Activated naive CD8-positive, alpha-beta T cell (primary cell): ENCODE measurements at regions not wholly inside any gene's neighbourhood (a gene's known extent, or its start where the extent isn't known, plus 50 kb on each side); places are given as distances from the start of the nearest gene placed in this dataset.
"Not testable (repeated sequence)": the region's sequence is repeated elsewhere in the genome, so short reads cannot be mapped to it uniquely, and the experiment has no call there.

Experiments used
- H3K27ac Mint-ChIP-seq: one replicate; pipeline ENCODE4 v1.8.0; 2021; ENCODE audit warnings: mixed read lengths
- H3K27me3 Mint-ChIP-seq: one replicate; pipeline ENCODE4 v1.8.0; 2021; ENCODE audit warnings: mixed read lengths
- H3K36me3 Mint-ChIP-seq: one replicate; pipeline ENCODE4 v1.8.0; 2021; ENCODE audit warnings: mixed read lengths
- H3K4me1 Mint-ChIP-seq: one replicate; pipeline ENCODE4 v1.8.0; 2021; ENCODE audit warnings: low read depth, mixed read lengths
- H3K4me3 Mint-ChIP-seq: one replicate; pipeline ENCODE4 v1.8.0; 2021; ENCODE audit warnings: mild to moderate bottlenecking, mixed read lengths
- H3K9me3 Mint-ChIP-seq: one replicate; pipeline ENCODE4 v1.8.0; 2021; ENCODE audit warnings: low read depth, mixed read lengths

DNA sequence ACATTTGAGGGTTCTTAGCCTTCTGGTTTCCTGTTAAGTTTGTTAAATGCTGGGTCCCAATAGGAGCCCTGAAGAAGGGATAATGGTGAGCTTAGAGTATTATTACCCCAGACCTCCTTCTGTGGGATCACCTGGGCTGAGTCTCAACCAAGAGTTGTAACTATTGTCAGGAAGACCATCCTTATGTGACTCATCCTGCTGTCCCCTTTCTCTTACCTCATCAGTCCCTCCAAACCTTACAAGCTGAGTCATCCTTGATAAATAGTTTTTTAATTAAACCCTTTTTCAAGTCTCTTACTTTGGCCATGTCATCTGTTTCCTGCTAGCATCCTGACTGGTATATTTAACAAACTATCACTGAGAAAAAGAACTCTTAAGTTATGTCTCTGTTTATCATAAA, 502.8 kb downstream of the LRRC70 start:
- Mint-ChIP-seq H3K9me3 (peaks cover 9% of the 10 kb centered on the region), H3K27ac (no peak overlapping the region), H3K4me1 (no peaks in the 10 kb centered on the region), H3K27me3 (no peaks in the 10 kb centered on the region), H3K36me3 (no peaks in the 10 kb centered on the region), H3K4me3 (no peak overlapping the region)

DNA sequence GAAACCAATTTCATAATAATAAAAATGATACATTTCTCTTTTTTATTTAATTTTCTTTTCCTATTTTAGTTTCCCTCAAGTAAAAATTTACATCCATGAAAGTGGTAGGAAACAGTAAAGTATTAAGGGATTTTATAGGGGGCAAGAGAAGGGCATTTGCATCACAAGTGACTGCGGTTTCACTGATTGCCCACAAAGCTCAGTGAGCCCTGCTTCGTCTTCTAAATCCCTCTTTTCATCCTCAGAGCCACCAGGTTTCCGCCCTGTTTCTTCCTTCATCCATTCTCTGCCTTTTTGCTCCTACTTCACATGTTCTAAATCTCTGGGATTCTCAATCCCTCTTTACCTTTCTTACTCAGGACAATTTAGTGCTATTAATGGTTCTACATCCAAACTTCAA, 491.4 kb downstream of the LRRC70 start:
- peaks cover 1% of the 10 kb centered on the region for H3K9me3 Mint-ChIP-seq
- H3K36me3 Mint-ChIP-seq: no peaks in the 10 kb centered on the region
- no peaks in the 10 kb centered on the region for H3K4me1 Mint-ChIP-seq
- no peak overlapping the region for H3K27ac Mint-ChIP-seq
- no peak overlapping the region for H3K4me3 Mint-ChIP-seq
- H3K27me3 Mint-ChIP-seq: no peaks in the 10 kb centered on the region

GRCh38 chr5:63055421-63055820, 476.8 kb downstream of the LRRC70 start:
- no peak overlapping the region for H3K27ac Mint-ChIP-seq
- H3K4me1 Mint-ChIP-seq: no peaks in the 10 kb centered on the region
- H3K36me3 Mint-ChIP-seq: no peaks in the 10 kb centered on the region
- peaks cover 7% of the 10 kb centered on the region for H3K9me3 Mint-ChIP-seq
- H3K27me3 Mint-ChIP-seq: peaks cover 3% of the 10 kb centered on the region
- H3K4me3 Mint-ChIP-seq: no peak overlapping the region

DNA sequence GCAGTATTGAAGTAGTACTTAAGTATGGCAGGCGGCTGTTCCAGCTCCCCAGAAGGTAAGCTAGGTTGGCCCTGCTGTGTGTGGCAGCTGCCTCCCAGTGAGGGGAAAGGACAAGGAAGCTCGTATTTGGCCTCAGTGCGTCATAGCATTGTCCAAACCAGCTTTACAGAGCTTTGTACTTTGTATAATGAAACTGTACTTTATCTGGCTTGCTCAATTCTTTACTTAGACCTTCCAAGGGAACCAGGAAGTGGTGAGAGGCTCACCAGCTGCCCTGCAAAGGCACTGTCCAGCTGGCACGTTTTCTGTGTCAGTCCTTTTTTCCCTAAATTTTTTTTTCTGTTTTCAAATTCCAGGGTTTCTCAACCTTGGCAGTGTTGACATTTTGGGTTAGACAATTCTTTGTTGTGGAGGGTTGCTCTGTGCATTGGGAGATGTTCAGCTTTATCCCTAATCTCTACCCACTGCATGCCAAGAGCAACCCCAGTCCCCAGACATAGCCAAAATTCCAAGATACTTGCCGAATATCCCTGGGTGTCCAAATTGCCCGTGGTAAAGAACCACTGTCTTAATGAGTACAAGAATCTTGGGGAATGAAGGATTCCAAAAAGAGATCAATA, 474.5 kb downstream of the LRRC70 start:
- H3K4me1 Mint-ChIP-seq: no peaks in the 10 kb centered on the region

GRCh38 chr5:63050916-63051315, 472.3 kb downstream of the LRRC70 start:
- Mint-ChIP-seq H3K4me1 (no peaks in the 10 kb centered on the region), H3K27ac (no peak overlapping the region), H3K27me3 (peaks cover 3% of the 10 kb centered on the region), H3K4me3 (no peak overlapping the region), H3K36me3 (no peaks in the 10 kb centered on the region), H3K9me3 (peaks cover 7% of the 10 kb centered on the region)

More for the DNA sequence above, 474.5 kb downstream of the LRRC70 start:
- no peaks in the 10 kb centered on the region for H3K36me3 Mint-ChIP-seq
- peaks cover 3% of the 10 kb centered on the region for H3K27me3 Mint-ChIP-seq
- H3K4me3 Mint-ChIP-seq: no peak overlapping the region
- peaks cover 7% of the 10 kb centered on the region for H3K9me3 Mint-ChIP-seq
- H3K27ac Mint-ChIP-seq: no peak overlapping the region

GRCh38 chr5:63049935-63050334, 471.3 kb downstream of the LRRC70 start:
- Mint-ChIP-seq H3K27me3 (peaks cover 3% of the 10 kb centered on the region), H3K27ac (no peak overlapping the region), H3K4me3 (no peak overlapping the region), H3K36me3 (no peaks in the 10 kb centered on the region), H3K4me1 (no peaks in the 10 kb centered on the region), H3K9me3 (peaks cover 2% of the 10 kb centered on the region)

DNA sequence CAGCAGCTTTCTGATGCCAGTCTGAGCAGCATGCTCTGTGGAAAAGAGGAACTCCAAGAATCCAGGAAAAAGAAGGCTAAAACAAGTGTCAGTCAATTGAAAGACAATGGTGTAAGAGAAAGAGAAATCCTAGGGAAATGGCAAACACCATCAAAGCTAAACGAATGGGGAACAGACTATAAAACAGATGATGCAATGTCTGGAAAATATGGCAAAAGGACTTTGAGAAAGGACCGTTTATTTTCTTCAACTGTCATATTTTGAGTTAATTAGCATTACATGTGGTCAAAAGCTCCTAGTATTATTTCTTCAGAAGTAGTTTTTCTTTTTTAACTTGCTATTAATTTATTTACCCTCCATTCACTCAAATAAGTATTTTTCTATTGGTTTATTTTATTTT, 465.2 kb downstream of the LRRC70 start:
- Mint-ChIP-seq H3K9me3 (no peaks in the 10 kb centered on the region), H3K4me3 (no peak overlapping the region), H3K36me3 (no peaks in the 10 kb centered on the region), H3K4me1 (no peaks in the 10 kb centered on the region), H3K27me3 (no peaks in the 10 kb centered on the region), H3K27ac (no peak overlapping the region)

DNA sequence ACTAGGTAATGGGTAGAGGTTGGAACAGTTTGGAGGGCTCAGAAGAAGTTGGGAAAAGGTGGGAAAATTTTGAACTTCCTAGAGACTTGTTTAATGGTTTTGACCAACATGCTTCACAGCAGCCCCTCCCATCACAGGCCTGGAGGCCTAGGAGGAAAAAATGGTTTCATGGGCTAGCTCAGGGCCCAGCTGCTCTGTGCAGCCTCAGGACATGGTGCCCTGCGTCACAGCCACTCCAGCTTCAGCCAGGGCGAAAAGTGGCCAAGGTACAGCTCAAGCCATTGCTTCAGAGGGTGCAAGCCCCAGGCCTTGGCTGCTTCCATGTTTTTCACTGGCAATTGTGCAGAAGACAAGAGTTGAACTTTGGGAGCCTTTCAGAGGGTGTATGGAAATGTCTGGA, 453.7 kb downstream of the LRRC70 start:
- H3K4me1 Mint-ChIP-seq: no peaks in the 10 kb centered on the region
- peaks cover 12% of the 10 kb centered on the region for H3K9me3 Mint-ChIP-seq
- H3K4me3 Mint-ChIP-seq: no peak overlapping the region
- no peaks in the 10 kb centered on the region for H3K36me3 Mint-ChIP-seq
- no peaks in the 10 kb centered on the region for H3K27me3 Mint-ChIP-seq
- no peak overlapping the region for H3K27ac Mint-ChIP-seq

DNA sequence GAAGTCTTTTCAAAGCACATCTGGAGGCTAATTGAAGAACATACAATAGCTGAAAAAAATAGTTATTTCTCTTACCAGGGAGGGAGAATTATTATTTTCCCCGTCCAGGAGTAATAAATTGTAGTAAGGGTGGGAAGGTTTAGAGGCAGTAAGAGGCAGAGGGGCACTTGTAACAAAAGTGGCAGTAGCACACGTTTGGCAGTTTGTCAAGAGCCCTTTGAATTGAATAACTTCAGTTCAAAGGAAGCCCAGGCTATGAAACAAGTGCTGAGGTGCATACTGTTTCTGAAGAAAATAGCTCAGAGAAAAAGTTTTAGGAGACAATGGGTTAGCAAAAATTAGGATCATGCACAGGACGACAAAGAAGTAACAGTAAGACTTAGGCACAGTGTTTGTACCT, 451.3 kb downstream of the LRRC70 start:
- H3K4me3 Mint-ChIP-seq: no peak overlapping the region
- no peaks in the 10 kb centered on the region for H3K4me1 Mint-ChIP-seq
- no peaks in the 10 kb centered on the region for H3K36me3 Mint-ChIP-seq
- H3K27me3 Mint-ChIP-seq: no peaks in the 10 kb centered on the region
- H3K9me3 Mint-ChIP-seq: peaks cover 12% of the 10 kb centered on the region
- H3K27ac Mint-ChIP-seq: no peak overlapping the region

DNA sequence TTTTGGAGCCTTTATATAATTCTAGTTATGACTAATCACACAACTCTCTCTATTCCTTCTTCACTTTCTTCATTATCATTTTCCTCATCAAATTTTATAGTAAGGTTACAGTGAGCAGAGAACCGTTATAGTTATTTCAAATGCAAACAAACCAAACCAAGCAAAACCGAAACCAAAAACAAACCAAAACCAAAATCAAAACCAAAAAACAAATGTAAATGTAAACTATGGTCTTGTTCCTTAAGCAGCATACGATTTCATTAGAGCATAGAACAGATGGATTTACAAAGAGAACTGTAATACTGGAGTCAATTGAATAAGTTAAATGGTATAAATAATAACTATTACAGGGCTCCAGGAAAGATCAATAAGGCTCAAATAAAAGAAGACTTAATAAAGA, 447.1 kb downstream of the LRRC70 start:
- no peak overlapping the region for H3K4me3 Mint-ChIP-seq
- H3K9me3 Mint-ChIP-seq: peaks cover under 1% of the 10 kb centered on the region
- H3K27ac Mint-ChIP-seq: no peak overlapping the region
- H3K4me1 Mint-ChIP-seq: no peaks in the 10 kb centered on the region
- no peaks in the 10 kb centered on the region for H3K27me3 Mint-ChIP-seq
- no peaks in the 10 kb centered on the region for H3K36me3 Mint-ChIP-seq

DNA sequence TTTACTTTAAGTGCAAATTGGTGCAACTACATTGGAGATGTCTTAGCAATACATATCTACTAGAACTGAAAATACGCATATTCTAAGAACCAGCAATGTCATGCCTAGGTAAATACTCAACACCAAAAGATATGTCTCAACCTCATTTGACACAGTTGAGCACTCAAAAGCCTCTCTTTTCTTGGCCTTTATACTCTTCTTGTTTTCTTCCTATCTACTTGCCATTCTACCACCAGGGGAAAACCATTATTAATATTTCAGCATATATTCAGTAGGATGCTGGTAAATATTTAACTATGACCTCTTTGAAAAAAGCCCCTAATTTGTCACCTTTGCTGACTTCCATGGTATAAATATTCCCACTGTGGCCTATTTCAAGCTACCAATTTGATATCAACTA, 443.8 kb downstream of the LRRC70 start:
- H3K36me3 Mint-ChIP-seq: no peaks in the 10 kb centered on the region
- peaks cover 6% of the 10 kb centered on the region for H3K9me3 Mint-ChIP-seq
- H3K27ac Mint-ChIP-seq: no peak overlapping the region
- no peaks in the 10 kb centered on the region for H3K27me3 Mint-ChIP-seq
- no peaks in the 10 kb centered on the region for H3K4me1 Mint-ChIP-seq
- H3K4me3 Mint-ChIP-seq: no peak overlapping the region

DNA sequence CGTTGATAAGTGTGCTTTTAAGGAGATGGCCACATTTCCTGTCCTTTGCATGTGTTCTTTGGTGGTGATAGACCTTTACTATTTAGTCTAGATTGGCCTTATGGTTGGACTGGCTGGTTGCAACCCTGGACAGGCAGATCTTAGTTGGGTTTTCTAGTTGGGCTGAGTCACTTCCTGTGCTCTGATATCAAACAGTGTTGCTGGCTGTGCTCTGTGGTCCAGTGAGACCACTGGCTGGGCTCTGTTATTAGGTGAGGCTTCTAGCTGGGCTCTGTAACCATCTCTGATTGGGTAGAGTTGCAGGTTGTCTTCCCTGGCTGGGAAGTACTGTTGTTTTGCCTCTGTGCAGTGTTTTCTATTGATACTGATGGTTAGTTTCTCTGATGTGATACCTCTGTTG, 432.5 kb downstream of the LRRC70 start:
- no peaks in the 10 kb centered on the region for H3K36me3 Mint-ChIP-seq
- no peaks in the 10 kb centered on the region for H3K27me3 Mint-ChIP-seq
- H3K4me3 Mint-ChIP-seq: no peak overlapping the region
- H3K9me3 Mint-ChIP-seq: peaks cover 23% of the 10 kb centered on the region
- no peak overlapping the region for H3K27ac Mint-ChIP-seq
- H3K4me1 Mint-ChIP-seq: no peaks in the 10 kb centered on the region

DNA sequence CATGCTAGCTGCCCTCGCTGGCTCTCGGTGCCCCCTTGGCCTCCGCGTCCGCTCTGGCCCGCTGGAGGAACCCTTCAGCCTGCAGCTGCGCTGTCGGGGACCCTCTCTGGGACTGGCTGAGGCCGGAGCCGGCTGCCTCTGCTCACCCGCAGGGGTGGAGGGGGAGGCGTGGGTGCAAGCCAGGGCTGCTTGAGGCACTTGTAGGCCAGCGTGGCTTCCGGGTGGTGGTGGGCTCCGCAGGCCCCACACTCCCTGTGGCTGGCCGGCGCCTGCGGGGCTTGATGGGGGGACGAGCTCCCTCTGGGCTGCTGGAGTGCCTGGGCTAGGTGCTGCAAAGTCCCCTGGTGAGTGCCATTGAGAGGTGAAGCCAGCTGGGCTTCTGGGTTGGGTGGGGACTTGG, 429.6 kb downstream of the LRRC70 start:
- H3K27me3 Mint-ChIP-seq: no peaks in the 10 kb centered on the region
- peaks cover 30% of the 10 kb centered on the region for H3K9me3 Mint-ChIP-seq
- no peak overlapping the region for H3K27ac Mint-ChIP-seq
- no peaks in the 10 kb centered on the region for H3K36me3 Mint-ChIP-seq
- H3K4me1 Mint-ChIP-seq: no peaks in the 10 kb centered on the region
- H3K4me3 Mint-ChIP-seq: no peak overlapping the region

GRCh38 chr5:62994842-62995241, 416.2 kb downstream of the LRRC70 start:
- peaks cover 40% of the 10 kb centered on the region for H3K9me3 Mint-ChIP-seq
- not testable (repeated sequence) for H3K27ac Mint-ChIP-seq, H3K36me3 Mint-ChIP-seq

GRCh38 chr5:62985749-62986148, 407.1 kb downstream of the LRRC70 start:
- Mint-ChIP-seq H3K27ac (no peak overlapping the region), H3K36me3 (no peaks in the 10 kb centered on the region), H3K27me3 (no peaks in the 10 kb centered on the region), H3K9me3 (peaks cover 18% of the 10 kb centered on the region), H3K4me1 (no peaks in the 10 kb centered on the region), H3K4me3 (no peak overlapping the region)

More at GRCh38 chr5:62994842-62995241, 416.2 kb downstream of the LRRC70 start:
- H3K4me3 Mint-ChIP-seq, H3K4me1 Mint-ChIP-seq, H3K27me3 Mint-ChIP-seq: not testable (repeated sequence)

- H3K9me3 Mint-ChIP-seq: peaks cover 7% of the 10 kb centered on the region
- no peak overlapping the region for H3K27ac Mint-ChIP-seq
- H3K36me3 Mint-ChIP-seq: no peaks in the 10 kb centered on the region
- no peaks in the 10 kb centered on the region for H3K27me3 Mint-ChIP-seq
- no peak overlapping the region for H3K4me3 Mint-ChIP-seq
- H3K4me1 Mint-ChIP-seq: no peaks in the 10 kb centered on the region
Observed at GRCh38 chr5:62982348-62982747, 403.7 kb downstream of the LRRC70 start.
